NOMO-1 treated with DMSO at 0.1 percent for 48 hours (cell line): ENCODE measurements at regions not wholly inside any gene's neighbourhood (a gene's known extent, or its start where the extent isn't known, plus 50 kb on each side); places are given as distances from the start of the nearest gene placed in this dataset.

Experiments used
- DNase-seq: peaks from one replicate; lab custom pipeline; 2025; ENCODE audit not compliant: unreplicated experiment; lab: John Stamatoyannopoulos, UW

DNA sequence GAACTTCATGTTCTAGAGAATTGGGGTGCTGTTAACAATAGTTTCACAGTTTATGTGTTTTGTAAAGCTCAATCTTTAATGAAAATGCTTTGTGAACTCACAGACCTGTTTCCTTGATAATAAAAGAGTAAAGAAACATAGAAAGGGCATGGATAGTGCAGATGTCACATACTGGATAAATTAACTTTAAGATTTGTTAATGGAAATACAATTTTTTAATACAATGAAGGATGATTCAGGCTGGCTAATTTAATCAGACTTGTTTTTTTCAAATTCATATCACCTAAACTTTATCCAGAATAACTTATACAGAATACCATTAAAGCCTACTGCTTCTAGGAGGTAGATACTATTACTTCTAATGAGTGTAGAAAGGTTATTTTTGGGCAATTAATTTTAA is 1033.5 kb upstream of the SLC10A2 start:
- no peak for DNase-seq

DNA sequence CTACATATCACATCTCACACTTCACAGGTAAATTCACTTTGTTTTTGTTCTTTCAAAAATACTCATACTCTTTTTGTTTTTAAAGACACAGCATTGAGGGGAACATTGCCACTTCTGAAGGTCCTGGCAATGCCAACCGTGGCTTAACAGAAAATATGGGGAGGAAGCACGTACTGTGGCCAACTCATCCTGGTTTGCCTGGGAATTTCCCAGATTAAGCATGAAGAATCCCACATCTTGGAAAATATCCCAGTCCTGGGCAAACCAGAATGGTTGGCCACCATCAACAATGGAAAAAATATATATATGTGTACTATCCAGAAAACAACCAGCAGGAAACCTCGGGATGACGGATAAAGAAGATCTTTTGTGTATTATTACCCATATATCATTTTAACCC is 1032.2 kb upstream of the SLC10A2 start:
- no peak for DNase-seq

DNA sequence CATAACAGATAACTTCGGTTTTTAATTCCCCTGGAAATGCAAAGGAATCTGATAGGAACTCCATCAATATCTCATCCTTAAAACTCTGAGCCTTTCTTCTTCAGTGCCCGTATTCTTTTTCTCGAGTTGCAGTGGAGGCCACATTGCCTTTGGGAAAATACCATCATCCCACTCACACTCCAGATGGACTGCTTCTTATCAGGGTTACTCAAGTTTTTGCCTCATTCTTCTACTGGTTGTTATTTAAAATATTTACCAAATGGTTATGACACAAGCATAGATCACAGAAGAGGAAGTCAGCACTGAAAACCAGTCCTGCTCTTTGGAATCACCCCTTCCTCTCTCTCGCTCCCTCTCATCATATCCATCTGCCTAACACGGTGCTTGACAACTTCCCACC is 1020.5 kb upstream of the SLC10A2 start:
- DNase-seq: no peak

DNA sequence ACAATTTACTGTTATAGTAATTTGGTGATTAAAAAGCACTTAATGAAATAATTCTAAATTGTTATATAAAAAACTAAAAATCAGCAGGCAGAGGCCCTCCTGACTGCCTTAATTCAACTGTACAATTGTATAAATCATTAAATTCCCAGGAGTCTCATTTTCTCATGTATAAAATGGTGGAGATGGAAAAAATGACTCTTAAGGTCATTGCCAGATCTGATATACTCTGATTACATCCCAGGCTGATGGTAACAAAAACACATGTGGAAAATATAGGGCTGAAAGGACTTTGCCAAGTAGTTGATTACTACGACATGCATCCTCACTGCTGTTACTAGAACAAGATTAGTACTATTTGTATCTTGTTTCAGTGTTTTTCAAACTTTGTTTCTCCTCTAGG is 1020.0 kb upstream of the SLC10A2 start:
- DNase-seq: no peak

DNA sequence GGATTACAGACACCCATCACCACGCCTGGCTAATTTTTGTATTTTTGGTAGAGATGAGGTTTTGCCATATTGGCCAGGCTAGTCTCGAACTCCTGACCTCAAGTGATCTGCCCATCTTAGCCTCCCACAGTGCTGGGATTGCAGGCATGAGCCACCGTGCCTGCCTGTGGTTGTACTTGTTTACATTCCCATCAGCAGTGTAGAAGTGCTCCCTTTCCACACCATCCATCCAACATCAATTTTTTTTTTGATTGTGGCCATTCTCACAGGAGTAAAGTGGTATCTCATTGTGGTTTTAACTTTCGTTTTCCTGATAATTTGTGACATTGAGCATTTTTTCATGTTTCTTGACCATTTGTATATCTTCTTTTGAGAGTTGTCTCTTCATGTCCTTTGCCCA is 1019.4 kb upstream of the SLC10A2 start:
- DNase-seq: no peak

DNA sequence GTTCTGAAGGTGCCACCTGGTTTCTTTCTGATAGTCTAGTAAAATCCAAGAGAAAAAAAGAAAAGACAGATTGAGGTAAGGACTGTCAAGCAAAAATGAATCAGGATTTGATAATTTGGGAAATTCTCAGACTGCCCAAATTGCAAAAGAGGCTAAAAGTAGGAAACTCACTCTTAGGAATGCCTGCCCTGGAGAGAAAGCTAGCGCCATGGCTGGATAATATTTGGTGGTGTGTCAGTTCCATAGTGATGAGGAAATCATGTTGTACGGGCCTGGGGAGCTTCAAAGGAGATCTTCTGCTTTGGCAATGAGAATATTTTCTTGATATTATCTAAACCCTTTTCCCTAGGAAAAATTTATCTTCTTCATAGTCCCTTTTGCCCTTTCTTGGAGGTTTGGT is 1008.1 kb upstream of the SLC10A2 start:
- DNase-seq: no peak

DNA sequence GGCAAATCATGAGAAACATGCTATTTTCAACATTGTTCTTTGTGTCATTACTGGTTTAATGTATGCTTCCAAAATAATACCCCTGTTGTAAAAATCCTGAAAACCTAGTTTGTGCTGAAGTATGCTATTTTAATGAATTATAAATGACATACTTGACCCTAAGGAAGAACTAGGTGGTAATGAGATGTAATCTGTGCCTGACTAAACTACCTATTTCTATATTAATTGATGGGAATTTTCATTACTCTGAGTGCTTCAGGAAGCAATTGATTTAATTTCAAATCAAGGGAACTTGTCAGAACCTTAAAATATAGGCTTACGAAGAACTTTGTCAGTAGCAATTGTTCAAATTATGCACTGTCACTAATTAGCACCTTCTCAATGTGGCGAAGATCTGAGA is 1005.6 kb upstream of the SLC10A2 start:
- DNase-seq: no peak

DNA sequence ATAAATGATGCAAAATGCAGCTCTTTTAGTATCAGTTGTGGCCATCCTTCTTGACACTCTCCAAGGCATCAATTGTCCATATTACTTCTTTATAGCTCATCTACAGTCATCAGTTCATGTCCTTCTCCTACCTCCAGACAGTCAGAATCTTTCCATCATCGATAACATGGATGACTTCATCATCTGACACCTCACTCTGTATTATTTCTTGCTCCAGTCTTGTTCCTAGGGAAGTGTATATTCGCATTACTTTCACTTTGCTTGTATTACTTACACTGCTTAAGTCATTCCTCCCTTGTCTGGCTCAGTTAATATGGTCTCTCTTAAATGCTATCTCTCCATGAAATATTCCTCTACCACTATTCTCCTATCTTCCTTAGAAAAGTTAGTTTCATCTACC is 999.1 kb upstream of the SLC10A2 start:
- DNase-seq: no peak

DNA sequence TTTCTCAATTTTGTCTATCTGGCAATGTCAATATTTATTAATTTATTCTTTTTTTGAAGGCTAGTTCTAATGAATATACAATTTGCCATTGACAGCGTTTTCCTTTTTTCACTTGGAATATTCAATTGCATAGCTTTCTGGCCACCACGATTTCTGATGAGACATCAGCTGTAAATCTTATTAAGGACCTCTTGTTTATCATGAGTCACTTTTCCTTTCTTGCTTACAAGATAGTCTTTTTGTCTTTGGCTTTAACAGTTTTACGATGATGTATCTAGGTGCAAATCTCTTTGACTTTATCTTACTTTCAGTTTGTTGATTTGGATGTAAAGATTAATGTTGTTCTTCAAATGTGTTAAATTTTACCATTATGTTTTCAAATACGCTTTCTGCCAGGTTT is 991.6 kb upstream of the SLC10A2 start:
- no peak for DNase-seq

DNA sequence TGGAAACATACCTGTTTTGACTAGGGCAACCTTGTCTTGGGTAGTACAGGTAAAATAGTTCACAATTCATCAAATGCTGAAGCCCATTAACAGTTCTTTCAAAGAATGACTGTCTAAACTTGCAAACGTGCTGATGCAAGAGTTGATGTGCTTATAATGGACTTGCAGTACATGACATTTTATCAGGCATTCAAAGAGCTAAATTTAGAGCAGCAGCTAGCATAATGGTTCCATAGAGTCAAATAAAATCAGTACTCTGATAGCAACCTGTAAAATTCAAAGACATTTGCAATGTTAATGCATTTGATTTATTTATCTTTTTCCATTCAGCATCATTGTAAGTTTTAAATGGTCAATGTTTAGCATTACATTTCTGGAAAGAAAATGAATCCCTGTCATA is 979.7 kb upstream of the SLC10A2 start:
- no peak for DNase-seq

DNA sequence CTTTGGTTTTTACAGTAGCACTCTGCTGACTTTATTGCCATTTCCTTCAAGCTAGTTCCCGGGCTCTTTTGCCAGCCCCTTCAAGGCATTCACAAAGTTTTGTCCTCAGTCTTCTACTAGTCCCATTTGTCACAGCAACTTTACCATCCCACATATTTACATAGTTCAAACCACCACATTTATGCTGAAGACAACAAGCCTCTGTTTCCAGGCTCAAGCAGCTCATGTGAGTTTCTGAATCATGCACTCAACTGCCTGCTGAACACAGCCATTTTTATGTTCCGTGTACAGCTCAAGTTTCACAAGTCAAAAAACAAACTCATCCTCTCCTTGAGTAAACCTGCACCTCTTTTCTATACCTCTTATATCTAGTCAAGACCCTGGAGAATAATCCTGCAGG is 977.0 kb upstream of the SLC10A2 start:
- DNase-seq: no peak

DNA sequence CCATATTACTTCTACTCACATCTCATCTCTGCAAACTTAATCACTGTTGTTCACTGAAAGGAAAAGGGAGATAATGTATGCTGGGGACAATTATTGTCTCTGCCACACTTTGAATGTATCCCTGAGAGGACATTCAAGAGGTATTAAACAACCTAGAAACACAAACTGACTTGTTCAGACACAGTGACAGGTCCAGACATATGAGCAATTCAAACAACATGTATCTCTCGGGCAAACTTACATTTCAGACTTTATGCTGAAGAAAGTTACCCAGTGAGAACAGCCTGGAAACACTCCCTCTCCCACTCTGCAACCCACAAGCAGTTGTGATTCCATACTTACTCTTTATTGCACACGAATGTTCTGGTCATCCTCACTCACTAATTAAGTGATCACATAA is 968.7 kb upstream of the SLC10A2 start:
- DNase-seq: no peak

DNA sequence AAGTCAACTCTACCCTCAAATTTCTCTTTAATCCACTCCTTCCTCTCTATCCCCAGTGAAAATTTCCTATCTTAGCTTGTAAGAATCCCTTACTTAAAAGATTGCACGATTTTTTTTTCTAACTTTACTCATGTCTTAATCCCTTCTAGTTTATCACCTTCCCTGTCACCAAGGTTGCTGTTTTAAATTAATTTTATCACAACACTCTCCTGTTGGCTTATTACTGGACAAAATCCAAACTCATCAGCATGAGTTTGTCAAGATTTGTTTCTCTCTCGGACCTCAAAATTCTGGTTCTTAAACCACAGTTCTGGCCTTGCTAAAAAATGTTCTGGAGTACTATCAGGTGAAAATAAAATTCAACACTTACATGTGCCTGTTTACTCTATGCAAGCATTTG is 959.1 kb upstream of the SLC10A2 start:
- DNase-seq: no peak

DNA sequence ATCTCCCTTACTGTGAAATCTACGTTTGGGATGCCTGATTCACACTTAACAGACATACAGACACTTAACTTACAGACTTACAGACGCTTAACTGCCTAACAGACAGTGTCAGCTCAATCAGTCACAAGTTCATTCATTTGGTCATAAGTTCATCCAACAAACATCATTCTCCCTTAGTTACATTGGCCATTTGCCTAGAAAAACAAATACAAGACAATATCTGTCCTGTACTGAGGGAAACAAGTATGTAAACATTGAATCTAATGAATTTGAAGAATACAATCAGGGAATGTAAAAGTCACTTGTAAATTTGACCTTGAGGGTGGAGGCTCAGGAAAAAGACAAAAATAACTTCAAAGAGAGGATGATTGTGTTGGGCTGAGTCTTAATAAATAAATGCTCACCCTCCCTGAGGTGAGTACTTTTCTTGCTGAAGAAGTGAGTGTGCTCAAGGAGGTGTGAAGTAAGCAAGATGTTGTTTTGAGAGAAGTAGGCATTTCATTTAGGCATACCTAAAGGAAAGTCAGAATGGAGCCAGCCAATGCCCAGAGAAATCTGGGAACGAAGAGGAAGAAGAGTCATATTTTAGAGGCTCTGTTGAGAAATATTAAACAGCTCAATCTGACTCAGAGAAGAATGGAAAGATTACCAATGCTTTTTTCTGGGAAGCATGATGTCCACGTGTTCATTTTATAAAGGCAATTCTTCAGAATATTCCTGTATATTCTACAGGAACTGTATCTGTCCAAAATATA is 958.4 kb upstream of the SLC10A2 start:
- DNase-seq: no peak

DNA sequence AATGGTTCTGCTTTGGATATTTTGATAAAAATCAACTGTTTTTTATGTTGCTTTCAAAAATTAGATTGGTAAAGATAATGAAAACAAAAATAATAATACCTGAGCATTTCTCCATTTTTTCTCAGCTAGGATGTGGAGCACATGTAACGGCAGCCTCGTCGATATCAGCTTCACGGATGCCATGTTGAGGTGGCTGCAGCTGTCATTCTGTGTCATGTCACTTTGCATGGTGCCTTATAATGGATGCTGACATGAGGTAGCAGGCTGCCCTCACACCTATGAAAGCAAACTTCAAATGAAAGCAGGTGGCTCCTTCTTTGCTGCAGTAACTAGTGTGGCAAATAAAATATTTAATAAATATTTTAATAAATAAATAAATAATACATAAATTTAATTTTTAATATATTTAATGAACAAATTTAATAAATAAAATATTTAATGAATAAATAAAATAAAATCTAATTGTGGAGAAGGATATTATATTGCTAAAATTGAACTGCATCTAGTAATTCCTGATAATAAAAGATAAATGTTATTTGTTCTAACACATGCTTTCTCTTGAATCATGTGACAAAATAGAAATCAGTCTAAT is 955.7 kb upstream of the SLC10A2 start:
- DNase-seq: no peak

DNA sequence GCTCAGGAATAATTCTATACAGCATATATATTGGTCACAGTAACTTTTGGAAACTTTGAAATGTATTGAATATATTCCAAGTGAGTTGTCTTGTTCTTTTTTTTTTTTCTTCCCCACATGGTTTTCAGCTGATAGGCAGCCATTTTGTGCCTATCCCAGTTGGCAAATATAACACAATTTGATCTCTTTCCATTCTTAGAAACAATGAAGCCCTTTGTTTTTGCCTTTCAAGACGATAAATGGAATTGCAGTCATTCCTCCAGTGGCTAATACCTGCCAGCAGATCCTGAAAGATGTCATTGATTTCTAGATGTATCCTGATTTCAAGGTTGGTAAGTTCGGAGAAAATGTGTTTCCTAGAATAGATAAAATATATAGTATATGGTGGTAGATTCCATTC is 951.1 kb upstream of the SLC10A2 start:
- DNase-seq: no peak

DNA sequence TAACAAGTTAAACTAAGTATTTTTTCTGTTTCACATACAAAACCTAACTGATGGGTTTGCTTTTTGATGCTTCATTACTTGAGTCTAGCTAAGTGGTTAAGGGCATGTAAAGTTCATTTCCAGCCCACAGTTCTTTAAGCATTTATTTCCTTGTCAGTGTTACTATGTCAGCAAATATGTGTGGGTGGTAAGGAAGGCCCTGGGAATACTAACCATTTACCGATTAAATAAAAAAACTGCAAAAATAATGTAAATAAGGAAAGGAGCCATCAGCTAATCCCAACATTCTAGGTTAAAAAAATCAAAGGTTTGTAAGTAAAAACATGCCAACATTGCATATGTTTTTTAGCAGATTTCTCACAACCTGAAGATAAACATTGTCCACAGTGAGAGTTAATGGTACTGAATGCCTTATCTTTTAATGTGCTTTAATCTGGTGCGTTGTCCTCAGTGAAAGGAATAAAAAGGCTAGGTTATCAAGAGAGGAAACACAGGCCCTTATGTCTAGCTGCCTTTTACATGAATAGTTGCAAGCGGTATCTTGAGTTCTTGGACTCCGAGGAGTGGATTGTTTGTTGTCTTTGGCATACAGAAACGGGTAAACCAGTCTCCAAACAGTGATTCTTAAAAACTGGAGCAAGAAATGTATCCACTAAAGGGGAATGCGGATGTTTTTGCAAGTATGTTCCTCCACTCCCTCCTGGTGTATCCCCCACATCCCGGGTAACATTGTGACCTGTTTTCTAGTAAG is 949.6 kb upstream of the SLC10A2 start:
- DNase-seq: no peak

DNA sequence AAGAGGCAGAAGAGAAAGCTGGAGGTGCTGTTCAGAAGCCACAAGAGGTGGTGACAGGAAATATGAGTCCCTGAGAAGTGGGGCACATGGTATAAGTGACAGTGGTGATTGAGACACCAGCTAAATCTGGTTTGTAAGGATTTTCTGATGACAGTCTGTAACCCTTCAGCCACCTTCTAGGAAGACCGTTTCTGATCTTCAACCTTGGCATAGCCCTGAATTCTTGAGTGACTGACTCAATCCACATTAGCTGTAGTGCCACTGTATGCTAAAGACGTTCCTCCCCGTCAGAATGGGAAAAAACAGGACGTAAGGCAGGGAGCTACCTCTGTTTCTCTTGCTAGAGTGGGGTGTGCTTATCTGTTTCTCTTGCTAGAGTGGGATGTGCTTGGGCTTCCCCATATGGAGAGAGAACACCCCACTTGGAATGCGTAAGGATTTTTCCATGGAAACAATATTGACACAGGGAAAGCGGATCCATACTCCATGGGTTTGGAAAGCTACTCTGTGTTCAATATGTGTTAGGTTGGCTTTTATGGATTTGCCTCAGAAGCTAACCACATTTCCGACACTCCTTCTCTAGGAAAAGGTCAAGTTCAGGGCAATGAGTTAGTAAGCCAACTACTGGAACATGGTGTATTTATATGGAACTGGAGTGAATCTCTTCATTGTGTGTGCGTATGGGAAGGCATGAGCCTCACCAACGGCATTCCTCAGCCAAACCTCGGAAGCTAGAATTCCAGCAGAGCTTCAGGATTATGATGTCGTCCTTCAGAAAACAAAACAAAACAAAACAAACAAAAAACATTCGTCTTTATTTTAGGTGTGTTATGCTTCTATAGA is 948.8 kb upstream of the SLC10A2 start:
- no peak for DNase-seq

DNA sequence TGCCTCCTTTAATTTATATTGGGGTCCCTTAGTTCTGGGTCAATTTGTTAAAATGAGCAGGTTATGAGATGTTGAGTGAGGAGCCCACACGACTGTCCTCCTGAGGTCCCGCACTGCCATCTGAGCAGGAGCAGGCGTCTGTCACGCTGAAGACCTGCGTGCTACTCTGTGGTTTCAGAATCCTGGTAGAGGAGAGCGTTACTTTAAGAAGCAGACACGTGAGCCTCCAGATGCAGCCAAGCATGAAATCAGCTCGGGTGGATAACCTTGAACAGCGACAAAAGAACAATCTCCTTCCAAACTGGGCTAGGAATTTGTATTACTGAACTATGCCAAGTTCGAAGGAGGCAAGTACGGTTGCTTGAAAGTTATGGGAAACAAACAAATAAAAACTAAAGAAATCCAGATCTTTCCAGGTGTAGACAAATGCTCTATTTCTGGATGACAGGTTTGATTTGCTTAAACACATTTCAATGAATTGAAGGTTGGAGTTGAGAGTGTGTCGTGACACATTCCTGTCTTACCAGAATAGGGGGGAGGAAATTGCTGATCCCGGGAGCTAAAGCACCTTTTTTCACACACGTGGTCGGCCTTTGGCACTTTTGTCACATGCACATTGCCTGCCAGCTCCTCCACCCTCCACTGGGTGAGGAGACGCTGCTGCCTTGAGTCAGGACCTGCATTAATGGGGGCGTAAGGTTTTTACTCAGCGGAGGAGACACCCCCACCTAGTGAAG is 945.5 kb upstream of the SLC10A2 start:
- DNase-seq: no peak

DNA sequence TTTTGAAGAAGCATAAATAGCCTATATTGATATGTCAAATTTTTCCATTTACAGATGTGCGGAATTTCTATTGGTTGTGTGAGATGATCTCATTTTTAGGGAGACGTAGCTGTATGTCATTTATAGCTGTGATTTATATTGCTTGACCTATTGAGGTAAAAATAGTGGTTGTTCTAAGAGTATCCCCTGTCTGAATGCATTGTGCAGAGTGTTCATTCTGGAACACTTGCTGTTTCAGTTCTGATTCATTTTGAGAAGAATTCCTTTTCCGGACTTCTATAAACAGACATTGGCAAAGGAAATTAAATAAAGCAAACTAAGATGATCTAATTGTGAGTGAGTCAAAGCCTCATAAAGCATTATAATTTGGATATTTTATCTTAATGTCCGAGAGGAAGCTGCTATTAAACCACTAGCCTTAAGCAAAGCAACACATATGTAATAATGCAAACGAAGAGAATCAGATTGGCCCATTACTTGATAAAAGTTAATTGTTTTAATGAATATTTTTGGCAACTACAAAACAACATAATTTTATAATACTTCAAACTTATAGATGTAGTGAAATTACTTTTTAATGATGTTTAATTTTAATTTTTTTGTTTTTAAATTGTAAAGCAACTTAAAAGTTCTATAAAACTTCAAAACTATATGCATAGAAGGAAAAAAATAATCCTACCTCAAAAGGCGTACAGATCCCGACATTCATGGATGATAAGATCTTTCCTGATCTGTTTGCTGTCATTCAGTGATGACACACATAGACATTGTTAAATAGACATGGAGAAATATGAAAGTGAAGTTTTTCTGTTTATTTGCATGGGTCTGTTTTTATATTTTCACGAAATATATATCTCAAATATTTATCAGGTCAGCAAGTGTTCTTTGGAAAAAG is 942.6 kb upstream of the SLC10A2 start:
- DNase-seq: no peak
